A549 (cell line): ENCODE measurements at regions not wholly inside any gene's neighbourhood (a gene's known extent, or its start where the extent isn't known, plus 50 kb on each side); places are given as distances from the start of the nearest gene placed in this dataset.

Experiments
- BHLHE40 ChIP-seq: IDR thresholded peaks from 2 replicates; pipeline ENCODE4 v1.6.1; 2012; ENCODE audit warnings: low read depth, low read length, inconsistent platforms
- EP300 ChIP-seq, 2 experiments: fragments of >200 bp; sonication (Bioruptor Twin); formaldehyde crosslinking; IDR thresholded peaks; 2 replicates in 1 of 2; 3 replicates in 1 of 2; pipeline ENCODE4 v1.6.1; 2016 to 2017
- GATA3 ChIP-seq: IDR thresholded peaks from 2 replicates; pipeline ENCODE4 v1.6.1; 2012; ENCODE audit warnings: borderline replicate concordance
- JUN ChIP-seq, 2 experiments: fragments of >200 bp; sonication (Bioruptor Twin); formaldehyde crosslinking; IDR thresholded peaks; 2 replicates in 1 of 2; 3 replicates in 1 of 2; pipeline ENCODE4 v1.6.1; 2016 to 2017
- JUNB ChIP-seq: fragments of >200 bp; sonication (Bioruptor Twin); formaldehyde crosslinking; IDR thresholded peaks from 2 replicates; pipeline ENCODE4 v1.6.1; 2016
- NR3C1 ChIP-seq: fragments of >200 bp; sonication (Bioruptor Twin); formaldehyde crosslinking; IDR thresholded peaks from 3 replicates; pipeline ENCODE4 v1.6.1; 2017
- POLR2A ChIP-seq: IDR thresholded peaks from 2 replicates; pipeline ENCODE4 v1.6.1; 2012; ENCODE audit warnings: mild to moderate bottlenecking, low read length
- RAD21 ChIP-seq, 2 experiments: fragments of >200 bp in 1 of 2; sonication (Bioruptor Twin) in 1 of 2; formaldehyde crosslinking in 1 of 2; IDR thresholded peaks in 1 of 2; conservative IDR thresholded peaks in 1 of 2; 2 replicates in 1 of 2; 3 replicates in 1 of 2; pipeline ENCODE4 v1.6.1; 2012 to 2018; ENCODE audit warnings: inconsistent platforms in 1 of 2
- RNF2 ChIP-seq: fragments of 200-600 bp; sonication (generic); IDR thresholded peaks from 2 replicates; pipeline ENCODE4 v1.6.1; 2016; ENCODE audit warnings: low read depth, mild to moderate bottlenecking, antibody characterized with exemption, moderate library complexity, borderline replicate concordance
- TF ChIP-seq, protein P1 (sequence below): fragments of >200 bp; sonication (Bioruptor Twin); formaldehyde crosslinking; IDR thresholded peaks from 3 replicates; pipeline ENCODE4 v1.5.1; 2016

- TF ChIP-seq, protein P1, sequence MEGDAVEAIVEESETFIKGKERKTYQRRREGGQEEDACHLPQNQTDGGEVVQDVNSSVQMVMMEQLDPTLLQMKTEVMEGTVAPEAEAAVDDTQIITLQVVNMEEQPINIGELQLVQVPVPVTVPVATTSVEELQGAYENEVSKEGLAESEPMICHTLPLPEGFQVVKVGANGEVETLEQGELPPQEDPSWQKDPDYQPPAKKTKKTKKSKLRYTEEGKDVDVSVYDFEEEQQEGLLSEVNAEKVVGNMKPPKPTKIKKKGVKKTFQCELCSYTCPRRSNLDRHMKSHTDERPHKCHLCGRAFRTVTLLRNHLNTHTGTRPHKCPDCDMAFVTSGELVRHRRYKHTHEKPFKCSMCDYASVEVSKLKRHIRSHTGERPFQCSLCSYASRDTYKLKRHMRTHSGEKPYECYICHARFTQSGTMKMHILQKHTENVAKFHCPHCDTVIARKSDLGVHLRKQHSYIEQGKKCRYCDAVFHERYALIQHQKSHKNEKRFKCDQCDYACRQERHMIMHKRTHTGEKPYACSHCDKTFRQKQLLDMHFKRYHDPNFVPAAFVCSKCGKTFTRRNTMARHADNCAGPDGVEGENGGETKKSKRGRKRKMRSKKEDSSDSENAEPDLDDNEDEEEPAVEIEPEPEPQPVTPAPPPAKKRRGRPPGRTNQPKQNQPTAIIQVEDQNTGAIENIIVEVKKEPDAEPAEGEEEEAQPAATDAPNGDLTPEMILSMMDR, result no peak
- no peak for TF ChIP-seq EP300 (IDR thresholded peaks at IDR 0.05)
- TF ChIP-seq POLR2A, result no peak
- TF ChIP-seq JUN (IDR thresholded peaks at IDR 0.05), result no peak
- TF ChIP-seq RAD21 (conservative IDR thresholded peaks at IDR 0.05 in 1 of 2, IDR thresholded peaks at IDR 0.05 in 1 of 2), result no peak
- TF ChIP-seq NR3C1, result no peak
- TF ChIP-seq BHLHE40, result no peak
- no peak for TF ChIP-seq JUNB
- TF ChIP-seq GATA3, result no peak
- TF ChIP-seq RNF2, result no peak
Observed at GRCh38 chr1:102627145-102627544, 481.2 kb downstream of the COL11A1 start.
